ENCODE measurements at regions not wholly inside any gene's neighbourhood (a gene's known extent, or its start where the extent isn't known, plus 50 kb on each side); places are given as distances from the start of the nearest gene placed in this dataset.

DNA sequence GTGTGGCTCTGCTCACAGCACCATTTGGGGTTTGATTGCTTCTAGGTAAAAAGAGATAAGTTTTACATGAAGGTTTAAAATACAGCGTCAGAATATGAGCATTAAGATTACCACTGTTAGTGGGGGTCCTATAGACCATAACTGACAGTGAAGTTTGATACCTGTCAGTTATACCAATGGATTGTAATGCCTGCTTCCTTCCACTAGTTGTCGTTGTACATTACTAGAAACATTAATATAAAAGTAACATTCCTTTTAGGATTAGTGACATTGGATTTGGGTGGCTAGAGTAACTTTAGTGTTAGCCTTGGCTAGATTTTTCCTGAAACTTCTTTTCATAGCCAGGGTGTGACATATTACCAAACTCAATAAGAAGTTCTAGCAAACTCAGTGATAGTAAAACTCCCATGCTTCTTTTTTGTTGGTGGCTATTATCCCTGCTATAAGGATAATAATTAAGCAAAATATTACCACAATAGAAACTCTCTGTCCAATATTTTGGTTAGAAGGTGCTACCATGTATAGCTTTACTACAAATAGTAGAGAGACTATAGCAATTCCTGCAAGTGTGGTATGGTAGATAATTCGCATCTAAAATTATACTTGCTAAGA, 57.1 kb downstream of the FAM181B start:
- H3K4me3 ChIP-seq: no peak overlapping the region
- peaks cover 13% of the 10 kb centered on the region for H3K4me1 ChIP-seq
- no peaks in the 10 kb centered on the region for H3K27me3 ChIP-seq (ENCODE audit: low read depth)
- H3K9me3 ChIP-seq: no peaks in the 10 kb centered on the region
- no peaks in the 10 kb centered on the region for H3K36me3 ChIP-seq (replicated peaks)
- in situ Hi-C loops (cut with MboI; ENCODE audit: low sequenced_read_pairs): loop anchor here (25.0 kb wide), 2 partner anchors 364 to 1039 kb away; no protein-coding TSS in a partner anchor
- DNase-seq (ENCODE audit: low spot score in 2 of 2): peak in 1 of 2 experiments; percentile 62

DNA sequence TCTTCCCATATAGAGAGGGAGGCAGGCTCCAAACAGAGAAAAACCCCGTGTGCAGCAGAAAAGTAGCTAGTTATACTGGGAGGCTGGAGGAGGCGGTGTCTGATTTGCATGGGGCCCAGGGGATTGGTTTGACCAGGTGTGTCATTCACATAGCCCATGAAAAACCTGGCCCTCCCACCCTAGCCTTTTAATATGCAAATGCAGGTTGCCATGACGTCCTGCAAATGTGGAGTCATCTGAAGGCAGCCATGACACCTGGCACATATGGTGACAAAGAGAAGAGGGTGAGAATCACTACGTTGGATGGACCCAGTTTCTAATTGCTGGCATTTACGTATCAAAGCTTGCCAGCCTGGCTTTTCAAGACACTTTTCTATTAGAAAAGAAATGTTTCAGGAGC, 57.8 kb downstream of the FAM181B start:
- Histone ChIP-seq H3K4me1 (peaks cover 13% of the 10 kb centered on the region), H3K9me3 (no peaks in the 10 kb centered on the region), H3K4me3 (no peak overlapping the region), H3K36me3 (replicated peaks) (no peaks in the 10 kb centered on the region), H3K27me3 (ENCODE audit: low read depth) (no peaks in the 10 kb centered on the region)
- peak in 1 of 2 experiments; percentile 53 for DNase-seq (ENCODE audit: low spot score in 2 of 2)
- in situ Hi-C loops (cut with MboI; ENCODE audit: low sequenced_read_pairs): loop anchor here (25.0 kb wide), 2 partner anchors 364 to 1039 kb away; no protein-coding TSS in a partner anchor

DNA sequence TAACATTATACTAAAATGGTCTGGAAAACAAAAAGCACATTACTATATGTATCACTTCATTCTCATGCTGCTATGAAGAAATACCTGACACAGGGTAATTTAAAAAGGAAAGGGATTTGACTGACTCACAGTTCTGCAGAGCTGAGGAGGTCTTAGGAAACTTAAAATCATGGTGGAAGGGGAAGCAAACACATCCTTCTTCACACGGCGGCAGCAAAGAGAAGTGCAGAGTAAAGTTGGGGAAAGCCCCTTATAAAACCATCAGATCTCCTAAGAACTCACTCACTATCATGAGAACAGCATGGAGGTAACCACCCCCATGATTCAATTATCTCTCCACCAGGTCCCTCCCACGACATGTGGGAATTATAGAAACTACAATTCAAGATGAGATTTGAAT, 60.0 kb downstream of the FAM181B start:
- Histone ChIP-seq H3K4me1 (peaks cover 7% of the 10 kb centered on the region), H3K9me3 (no peaks in the 10 kb centered on the region), H3K4me3 (no peak overlapping the region), H3K36me3 (replicated peaks) (no peaks in the 10 kb centered on the region), H3K27me3 (ENCODE audit: low read depth) (no peaks in the 10 kb centered on the region)
- in situ Hi-C loops (cut with MboI; ENCODE audit: low sequenced_read_pairs): no loop called here
- DNase-seq (ENCODE audit: low spot score in 2 of 2): no peak

DNA sequence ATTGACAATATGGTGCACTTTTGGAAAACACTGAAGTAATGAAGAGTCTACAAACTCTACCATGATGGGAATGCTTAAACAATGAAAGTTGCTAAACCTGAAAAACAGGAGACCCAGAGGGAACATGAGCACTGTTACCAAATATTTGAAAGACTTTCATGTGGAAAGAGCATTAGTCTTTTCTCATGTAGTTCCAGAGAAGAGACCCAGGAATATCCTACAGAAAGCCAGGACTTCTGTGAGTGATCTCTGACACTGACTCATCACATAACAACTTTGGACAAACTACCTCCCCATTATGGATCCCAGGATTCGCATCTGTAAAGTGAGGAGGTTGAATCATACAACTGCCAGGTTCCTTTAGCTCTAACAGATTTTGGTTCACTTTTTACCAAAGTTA, 62.2 kb downstream of the FAM181B start:
- DNase-seq (ENCODE audit: low spot score in 2 of 2): no peak
- Histone ChIP-seq H3K36me3 (replicated peaks) (no peaks in the 10 kb centered on the region), H3K4me3 (no peak overlapping the region), H3K4me1 (peaks cover 2% of the 10 kb centered on the region; the same call in 1 of the 2 replicates), H3K9me3 (no peaks in the 10 kb centered on the region), H3K27me3 (ENCODE audit: low read depth) (no peaks in the 10 kb centered on the region)
- in situ Hi-C loops (cut with MboI; ENCODE audit: low sequenced_read_pairs): no loop called here

DNA sequence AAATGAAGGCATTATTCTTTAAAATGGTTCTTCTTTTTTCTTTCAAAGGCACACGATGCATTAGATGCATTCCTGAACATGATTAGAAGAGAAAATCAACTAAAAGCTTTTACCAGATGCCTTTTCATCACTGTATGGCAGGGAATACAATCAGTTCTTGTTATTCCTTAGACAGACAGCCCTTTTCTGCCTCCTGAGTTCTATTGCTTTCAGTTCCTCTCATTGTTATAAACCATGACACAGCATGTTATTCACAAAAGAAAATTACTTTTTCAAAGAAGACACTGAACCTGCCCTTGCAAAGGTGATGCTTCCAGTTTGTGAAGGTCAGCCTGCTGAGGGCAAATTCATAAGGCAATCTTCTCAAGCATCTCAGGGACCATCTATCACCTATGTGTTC, 70.1 kb downstream of the FAM181B start:
- Histone ChIP-seq H3K4me3 (no peak overlapping the region), H3K4me1 (no peaks in the 10 kb centered on the region), H3K9me3 (no peaks in the 10 kb centered on the region), H3K27me3 (ENCODE audit: low read depth) (peaks cover 7% of the 10 kb centered on the region; the same call in 1 of the 2 replicates), H3K36me3 (replicated peaks) (no peaks in the 10 kb centered on the region)
- in situ Hi-C loops (cut with MboI; ENCODE audit: low sequenced_read_pairs): no loop called here
- no peak for DNase-seq (ENCODE audit: low spot score in 2 of 2)

DNA sequence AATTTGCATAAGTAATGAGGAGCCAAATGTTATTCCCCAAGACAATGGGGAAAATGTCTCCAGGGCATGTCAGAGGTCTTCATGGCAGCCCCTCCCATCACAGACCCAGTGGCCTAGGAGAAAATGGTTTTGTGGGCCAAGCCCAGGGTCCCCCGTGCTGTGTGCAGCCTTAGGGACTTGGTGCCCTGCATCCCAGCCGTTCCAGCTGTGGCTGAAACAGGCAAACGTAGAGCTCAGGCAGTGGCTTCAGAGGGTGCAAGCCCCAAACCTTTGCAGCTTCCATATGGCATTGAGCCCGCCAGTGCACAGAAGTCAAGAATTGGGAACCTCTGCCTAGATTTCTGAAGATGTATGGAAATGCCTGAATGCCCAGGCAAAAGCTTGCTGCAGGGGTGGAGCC, 79.9 kb downstream of the FAM181B start:
- in situ Hi-C loops (cut with MboI; ENCODE audit: low sequenced_read_pairs): no loop called here
- H3K4me1 ChIP-seq: no peaks in the 10 kb centered on the region

DNA sequence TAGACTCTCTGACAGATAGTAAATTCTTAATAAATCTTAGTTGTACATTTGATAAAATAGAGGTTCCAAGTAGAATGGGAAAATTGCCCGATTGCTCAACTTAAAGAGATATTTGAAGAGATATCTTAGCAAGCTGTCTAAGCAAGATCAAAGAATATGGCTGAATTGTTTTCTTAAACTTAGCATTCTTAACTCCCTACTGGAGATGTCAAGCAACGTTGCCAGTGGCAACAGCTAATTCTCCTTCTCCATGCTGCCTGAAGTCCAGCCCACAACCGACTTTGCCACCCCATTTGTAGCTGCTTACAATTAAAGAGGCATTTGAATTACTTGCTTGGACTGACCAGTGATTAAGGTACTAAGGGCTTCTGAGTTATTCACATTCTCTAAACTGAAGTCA, 94.4 kb downstream of the FAM181B start:
- DNase-seq (ENCODE audit: low spot score in 2 of 2): no peak

More for the DNA sequence above, 79.9 kb downstream of the FAM181B start:
- H3K36me3 ChIP-seq (replicated peaks): no peaks in the 10 kb centered on the region
- H3K27me3 ChIP-seq (ENCODE audit: low read depth): 0 out of 2 replicates have a peak, but pooled peaks cover 5% of the 10 kb centered on the region
- H3K9me3 ChIP-seq: no peaks in the 10 kb centered on the region
- DNase-seq (ENCODE audit: low spot score in 2 of 2): no peak
- no peak overlapping the region for H3K4me3 ChIP-seq

DNA sequence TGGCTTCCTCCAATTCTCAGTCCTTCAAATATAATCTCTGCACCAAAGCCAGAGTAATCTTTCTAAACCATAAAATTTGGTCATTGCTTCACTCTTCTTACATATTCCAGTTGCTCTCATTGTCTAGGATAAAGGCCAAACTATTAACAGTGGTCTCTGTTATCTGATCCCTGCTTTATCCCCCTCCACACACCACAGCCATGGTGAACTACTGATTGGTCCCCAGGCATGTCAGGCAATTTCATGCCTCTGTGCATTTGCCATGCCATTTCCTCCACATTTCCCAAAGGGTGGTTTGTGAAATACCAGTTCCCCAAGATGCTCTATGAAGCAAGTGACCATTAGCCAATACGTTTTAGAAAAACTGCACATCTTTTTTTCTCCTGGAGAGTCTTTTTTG, 97.0 kb downstream of the FAM181B start:
- peaks cover 7% of the 10 kb centered on the region; the same call in 1 of the 2 replicates for H3K27me3 ChIP-seq (ENCODE audit: low read depth)
- in situ Hi-C loops (cut with MboI; ENCODE audit: low sequenced_read_pairs): no loop called here

More for the DNA sequence above, 94.4 kb downstream of the FAM181B start:
- in situ Hi-C loops (cut with MboI; ENCODE audit: low sequenced_read_pairs): no loop called here
- peaks cover 4% of the 10 kb centered on the region; the same call in 1 of the 2 replicates for H3K27me3 ChIP-seq (ENCODE audit: low read depth)
- H3K36me3 ChIP-seq (replicated peaks): no peaks in the 10 kb centered on the region
- H3K4me3 ChIP-seq: no peak overlapping the region
- H3K9me3 ChIP-seq: no peaks in the 10 kb centered on the region
- H3K4me1 ChIP-seq: no peaks in the 10 kb centered on the region

DNA sequence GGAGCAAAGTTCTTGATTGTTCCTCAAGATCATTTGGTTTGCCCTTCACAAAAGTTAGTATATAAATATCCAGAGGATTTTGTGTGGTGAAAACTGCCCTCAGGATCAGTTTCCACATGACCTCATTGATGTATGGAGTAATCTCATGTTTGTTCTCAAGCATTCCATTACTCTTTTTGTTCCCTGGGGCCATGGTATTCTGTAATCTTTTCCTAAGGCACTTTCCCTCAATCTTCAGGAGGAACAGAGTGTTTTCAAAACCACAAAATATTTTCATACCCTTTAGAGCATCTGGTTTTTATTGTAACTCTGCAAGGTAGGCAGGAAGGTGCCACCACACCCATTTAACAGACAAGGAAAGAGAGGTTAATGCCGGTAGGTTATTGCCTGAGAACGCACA, 99.6 kb downstream of the FAM181B start:
- H3K36me3 ChIP-seq (replicated peaks): no peaks in the 10 kb centered on the region
- in situ Hi-C loops (cut with MboI; ENCODE audit: low sequenced_read_pairs): no loop called here
- H3K9me3 ChIP-seq: no peaks in the 10 kb centered on the region
- no peak overlapping the region for H3K4me3 ChIP-seq
- H3K4me1 ChIP-seq: no peaks in the 10 kb centered on the region
- no peak for DNase-seq (ENCODE audit: low spot score in 2 of 2)
- peaks cover 6% of the 10 kb centered on the region; the same call in 1 of the 2 replicates for H3K27me3 ChIP-seq (ENCODE audit: low read depth)

More for the DNA sequence above, 97.0 kb downstream of the FAM181B start:
- Histone ChIP-seq H3K36me3 (replicated peaks) (no peaks in the 10 kb centered on the region), H3K4me3 (no peak overlapping the region), H3K4me1 (no peaks in the 10 kb centered on the region), H3K9me3 (no peaks in the 10 kb centered on the region)
- DNase-seq (ENCODE audit: low spot score in 2 of 2): no peak

DNA sequence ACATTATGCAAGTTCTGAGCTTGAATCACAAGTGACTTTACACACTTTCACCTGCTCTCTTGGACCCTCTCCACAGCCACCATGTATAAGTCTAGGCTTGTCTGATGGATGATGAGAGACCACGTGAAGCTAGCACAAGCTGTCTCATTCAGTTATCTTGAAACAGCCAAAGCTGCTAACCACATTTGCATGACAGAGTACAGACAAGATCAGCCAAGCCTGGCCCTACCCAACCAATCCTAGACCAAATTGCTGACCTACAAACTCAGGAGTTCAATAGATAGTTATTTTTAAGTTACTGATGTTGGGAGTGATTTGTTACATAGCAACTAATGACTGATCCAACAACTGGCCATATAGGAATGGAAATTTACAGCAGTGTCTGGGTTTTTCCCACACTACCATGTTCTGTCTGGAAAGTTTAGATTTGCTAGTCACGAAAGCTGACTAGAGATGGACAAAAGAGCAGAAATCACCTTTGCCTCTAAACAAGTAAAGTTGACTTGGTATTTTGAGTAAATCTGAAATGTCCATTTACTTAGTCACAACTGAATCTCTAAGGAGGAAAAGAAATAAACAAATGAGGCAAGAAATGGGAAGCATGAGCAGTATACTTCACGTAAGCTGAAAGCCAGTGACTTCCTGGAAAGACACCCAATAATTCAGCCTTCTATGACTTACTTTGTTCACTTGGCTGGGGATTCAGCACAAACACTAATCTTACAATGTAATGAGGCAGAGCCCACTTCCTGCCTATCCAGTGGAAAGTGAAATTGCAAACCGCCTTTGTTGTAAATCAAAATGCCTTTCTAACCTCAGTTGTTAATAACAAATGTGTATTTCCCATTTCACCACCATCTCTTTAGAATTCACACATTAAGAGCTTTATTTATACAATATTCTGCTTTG, 101.7 kb downstream of the FAM181B start:
- Histone ChIP-seq H3K27me3 (ENCODE audit: low read depth) (0 out of 2 replicates have a peak, but pooled peaks cover 3% of the 10 kb centered on the region), H3K36me3 (replicated peaks) (no peaks in the 10 kb centered on the region), H3K9me3 (no peaks in the 10 kb centered on the region), H3K4me3 (no peak overlapping the region), H3K4me1 (no peaks in the 10 kb centered on the region)
- no peak for DNase-seq (ENCODE audit: low spot score in 2 of 2)
- in situ Hi-C loops (cut with MboI; ENCODE audit: low sequenced_read_pairs): no loop called here

DNA sequence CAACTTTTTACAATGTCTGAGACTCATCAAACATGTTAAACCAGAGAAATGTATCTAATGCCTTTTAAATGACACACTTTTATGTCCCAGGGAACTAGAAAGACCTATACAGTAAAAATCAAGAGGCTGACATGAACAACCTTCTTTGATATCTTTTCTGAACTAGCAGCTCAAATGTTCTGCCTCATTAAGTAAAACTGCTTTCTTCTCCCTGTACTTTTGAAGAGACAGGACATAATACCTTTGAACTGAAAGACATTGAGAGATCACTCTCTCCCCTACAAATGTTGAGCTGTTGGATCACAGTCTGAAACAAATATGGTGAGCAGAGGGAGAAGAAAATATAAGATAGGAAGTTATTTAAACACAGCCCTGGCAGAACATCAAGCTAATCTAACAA, 123.0 kb downstream of the FAM181B start:
- H3K4me3 ChIP-seq: no peak overlapping the region
- no peaks in the 10 kb centered on the region for H3K36me3 ChIP-seq (replicated peaks)
- no peaks in the 10 kb centered on the region; the same call in none of the 2 replicates for H3K27me3 ChIP-seq (ENCODE audit: low read depth)
- in situ Hi-C loops (cut with MboI; ENCODE audit: low sequenced_read_pairs): no loop called here
- H3K9me3 ChIP-seq: no peaks in the 10 kb centered on the region
- H3K4me1 ChIP-seq: no peaks in the 10 kb centered on the region
- no peak for DNase-seq (ENCODE audit: low spot score in 2 of 2)

DNA sequence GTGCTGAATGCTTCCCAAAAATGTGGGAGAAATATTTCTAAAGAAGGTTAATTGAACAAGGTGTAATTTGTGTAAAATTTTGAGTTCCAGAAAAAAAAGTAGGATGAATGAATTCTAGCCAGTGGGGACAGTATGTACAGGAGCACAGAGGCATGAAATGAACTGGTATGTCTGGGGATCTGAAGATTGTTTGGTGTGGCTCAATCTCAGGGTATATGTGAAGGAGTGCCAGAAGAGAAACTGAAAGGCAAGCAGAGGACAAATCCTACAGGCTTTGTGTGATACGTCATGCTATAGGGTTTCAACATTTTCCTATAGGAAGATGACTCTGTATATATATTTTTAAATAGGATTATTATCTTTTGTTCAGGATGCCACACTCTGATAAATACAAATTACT, 126.9 kb downstream of the FAM181B start:
- DNase-seq (ENCODE audit: low spot score in 2 of 2): no peak
- H3K4me3 ChIP-seq: no peak overlapping the region
- H3K36me3 ChIP-seq (replicated peaks): no peaks in the 10 kb centered on the region
- H3K9me3 ChIP-seq: no peaks in the 10 kb centered on the region
- H3K4me1 ChIP-seq: no peaks in the 10 kb centered on the region
- peaks cover 12% of the 10 kb centered on the region for H3K27me3 ChIP-seq (ENCODE audit: low read depth)
- in situ Hi-C loops (cut with MboI; ENCODE audit: low sequenced_read_pairs): no loop called here

DNA sequence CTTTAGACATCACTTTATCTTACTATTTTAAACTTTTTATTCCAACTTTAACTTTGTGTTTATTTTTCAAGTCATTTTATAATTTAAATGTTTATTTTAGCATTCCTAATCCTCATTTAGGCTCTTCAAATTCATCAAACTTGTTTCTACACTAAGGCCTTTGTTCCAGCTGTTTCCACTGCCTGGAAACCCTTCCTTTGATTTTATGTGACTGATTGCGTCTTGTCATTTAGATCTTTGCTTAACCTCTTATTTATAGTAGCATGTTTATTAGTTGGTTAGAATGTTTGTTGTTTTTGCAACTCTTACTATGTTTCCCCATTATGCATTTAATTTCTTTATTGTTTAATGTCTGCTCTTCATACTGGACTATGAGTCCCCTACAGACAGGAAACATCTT, 132.0 kb downstream of the FAM181B start:
- peaks cover 12% of the 10 kb centered on the region for H3K27me3 ChIP-seq (ENCODE audit: low read depth)
- DNase-seq (ENCODE audit: low spot score in 2 of 2): no peak
- no peak overlapping the region for H3K4me3 ChIP-seq
- no peaks in the 10 kb centered on the region for H3K4me1 ChIP-seq
- H3K36me3 ChIP-seq (replicated peaks): no peaks in the 10 kb centered on the region
- H3K9me3 ChIP-seq: no peaks in the 10 kb centered on the region
- in situ Hi-C loops (cut with MboI; ENCODE audit: low sequenced_read_pairs): no loop called here

DNA sequence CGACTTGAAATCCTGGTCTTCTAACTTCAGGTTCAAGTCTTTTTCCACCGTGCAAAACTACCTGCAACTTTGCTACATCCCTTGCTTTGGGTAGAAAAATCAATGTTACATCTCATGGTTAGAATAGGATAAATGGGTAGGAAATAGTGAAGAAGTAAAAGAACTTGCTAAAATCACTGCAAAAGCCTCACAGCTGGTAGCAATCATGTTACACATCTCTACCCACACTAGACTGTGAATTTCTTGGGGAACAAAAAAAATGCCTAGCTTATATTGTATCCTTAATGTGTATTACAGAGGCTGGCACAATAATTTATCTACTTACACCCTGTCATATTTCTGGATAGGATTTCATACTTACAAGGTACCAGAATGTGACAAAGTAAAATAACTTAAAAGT, 133.8 kb downstream of the FAM181B start:
- Histone ChIP-seq H3K4me3 (no peak overlapping the region), H3K9me3 (no peaks in the 10 kb centered on the region), H3K4me1 (no peaks in the 10 kb centered on the region), H3K36me3 (replicated peaks) (no peaks in the 10 kb centered on the region), H3K27me3 (ENCODE audit: low read depth) (peaks cover 10% of the 10 kb centered on the region)
- DNase-seq (ENCODE audit: low spot score in 2 of 2): no peak
- in situ Hi-C loops (cut with MboI; ENCODE audit: low sequenced_read_pairs): no loop called here

All from HAP-1 (cell line).